Eye (tissue), 1 donor: ENCODE measurements at regions not wholly inside any gene's neighbourhood (a gene's known extent, or its start where the extent isn't known, plus 50 kb on each side); places are given as distances from the start of the nearest gene placed in this dataset.

Source experiments
- DNase-seq: peaks from one replicate; pipeline ENCODE4 v3.0.0-alpha.2; 2015

- DNase-seq: no peak
Measured at GRCh38 chr9:129250786-129251185, 72.7 kb upstream of the IER5L start.

GRCh38 chr9:129247285-129248153 is 69.5 kb upstream of the IER5L start:
- no peak for DNase-seq

GRCh38 chr9:129245276-129245675 is 67.2 kb upstream of the IER5L start:
- DNase-seq: no peak

DNA sequence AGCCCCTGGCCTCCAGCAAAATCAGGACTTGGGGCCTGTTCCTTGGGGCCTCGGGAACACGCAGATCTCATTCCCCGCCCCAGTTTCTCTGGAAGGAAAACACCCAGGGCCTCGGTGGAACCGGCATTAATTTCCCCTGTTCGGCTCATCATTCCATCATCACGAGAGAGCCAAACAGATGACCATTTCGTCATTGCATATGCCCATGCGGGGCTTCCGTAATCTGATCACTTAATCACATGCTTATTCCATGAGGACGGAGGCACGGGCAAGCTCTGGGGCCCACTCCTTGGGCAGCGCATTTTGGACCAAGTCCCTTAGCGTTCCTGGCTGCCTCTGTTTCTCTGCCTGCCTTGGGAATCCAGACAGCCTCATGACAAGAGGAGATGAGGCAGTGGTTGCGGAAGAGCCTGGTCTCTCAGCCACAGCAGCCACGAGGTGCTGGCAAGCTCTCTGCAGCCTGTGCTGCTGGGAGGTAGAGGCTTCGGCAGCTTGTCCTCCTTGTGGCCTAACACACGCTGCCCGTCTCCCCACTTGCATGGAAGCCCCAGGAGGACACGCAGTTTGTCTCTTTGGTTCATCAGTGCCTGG is 65.0 kb upstream of the IER5L start:
- DNase-seq: no peak

GRCh38 chr9:129242191-129242941 is 64.3 kb upstream of the IER5L start:
- no peak for DNase-seq

DNA sequence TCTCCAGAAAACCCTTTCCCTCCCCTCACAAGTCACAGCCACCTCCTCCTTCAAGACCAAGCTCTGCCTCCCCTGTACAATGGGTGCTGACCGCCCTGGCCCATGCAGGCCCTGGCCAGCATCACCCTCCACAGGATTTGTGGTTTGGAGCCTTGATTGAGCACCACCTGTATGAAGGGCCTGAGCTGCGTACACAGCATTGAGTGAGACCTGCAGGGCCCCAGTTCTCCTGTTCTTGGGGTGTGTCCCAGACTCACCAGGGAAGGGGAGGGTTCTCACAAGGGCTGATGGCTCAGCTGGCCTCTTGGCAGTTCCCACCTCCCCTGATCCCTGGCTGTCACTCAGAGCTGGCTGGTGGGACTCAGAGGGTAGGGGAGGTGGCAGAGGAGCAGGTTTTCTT is 63.7 kb upstream of the IER5L start:
- DNase-seq: no peak

DNA sequence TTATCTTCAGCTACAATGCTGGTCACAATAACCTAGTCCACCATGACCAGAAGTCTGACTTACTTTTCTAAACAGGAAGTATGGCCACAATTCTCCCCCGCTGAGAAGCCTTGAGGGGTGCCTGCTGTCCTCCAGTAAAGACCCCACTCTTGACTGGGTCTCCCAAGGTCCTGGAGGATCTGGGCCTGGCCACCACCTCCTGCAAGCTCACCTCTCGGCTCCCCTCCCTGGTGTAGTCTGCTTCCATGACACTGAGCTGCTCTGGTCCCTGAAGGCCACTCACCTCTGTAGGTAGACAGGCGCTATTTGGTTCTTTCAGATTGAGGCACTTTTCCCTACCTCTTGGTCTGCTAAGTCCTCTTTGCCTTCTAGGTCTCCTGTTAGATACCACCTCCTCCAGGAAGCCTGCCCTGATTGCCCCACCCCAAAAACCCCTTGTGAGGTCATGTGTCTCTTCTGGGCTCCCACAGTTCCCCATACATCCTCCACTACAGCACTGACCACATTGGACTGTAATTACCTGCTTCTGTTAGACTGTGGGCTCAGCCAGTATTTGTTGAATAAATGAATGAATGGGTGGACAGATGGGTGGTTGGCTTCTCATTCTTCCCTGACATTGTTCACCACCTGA is 62.6 kb upstream of the IER5L start:
- DNase-seq: no peak

DNA sequence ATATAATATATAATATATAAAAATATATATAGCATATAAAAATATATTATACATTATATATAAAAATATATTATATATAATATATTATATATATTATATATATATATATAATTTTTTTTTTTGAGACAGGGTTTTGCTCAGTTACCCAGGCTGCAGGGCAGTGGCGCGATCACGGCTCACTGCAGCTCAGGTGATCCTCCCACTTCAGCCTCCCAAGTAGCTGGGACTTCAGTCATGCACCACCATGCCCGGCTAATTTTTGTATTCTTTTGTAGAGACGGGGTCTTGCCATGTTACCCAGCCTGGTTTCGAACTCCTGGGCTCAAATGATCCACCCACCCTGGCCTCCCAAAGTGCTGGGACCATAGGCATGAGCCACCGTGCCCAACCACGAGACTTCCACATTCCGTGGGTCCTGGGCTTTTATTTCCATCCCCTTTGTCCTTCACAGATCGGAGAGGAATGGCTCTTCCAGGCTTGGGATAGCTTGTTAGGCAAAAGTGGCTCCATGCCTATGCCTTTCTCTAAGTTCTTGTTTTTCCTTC is 62.0 kb upstream of the IER5L start:
- no peak for DNase-seq

DNA sequence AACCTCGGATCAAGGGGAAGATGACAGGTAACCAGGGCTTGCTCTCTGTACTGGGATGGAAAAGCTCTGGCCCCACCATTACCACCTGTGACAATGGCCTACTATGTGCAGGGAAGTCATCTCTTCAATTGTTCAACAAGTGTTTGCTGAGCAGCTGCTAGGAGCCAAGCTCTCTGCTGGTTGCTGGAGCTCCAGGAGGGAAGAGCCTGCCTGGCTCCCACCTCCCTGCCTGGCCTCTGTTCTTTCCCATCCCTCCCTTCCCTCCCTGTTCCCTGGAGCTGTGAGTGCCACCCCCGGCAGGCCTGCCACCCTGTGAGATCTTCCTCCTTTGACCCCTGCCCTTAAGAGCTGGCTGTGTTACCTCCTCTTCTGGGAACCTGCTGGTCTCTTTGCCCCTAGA is 59.7 kb upstream of the IER5L start:
- DNase-seq: no peak

DNA sequence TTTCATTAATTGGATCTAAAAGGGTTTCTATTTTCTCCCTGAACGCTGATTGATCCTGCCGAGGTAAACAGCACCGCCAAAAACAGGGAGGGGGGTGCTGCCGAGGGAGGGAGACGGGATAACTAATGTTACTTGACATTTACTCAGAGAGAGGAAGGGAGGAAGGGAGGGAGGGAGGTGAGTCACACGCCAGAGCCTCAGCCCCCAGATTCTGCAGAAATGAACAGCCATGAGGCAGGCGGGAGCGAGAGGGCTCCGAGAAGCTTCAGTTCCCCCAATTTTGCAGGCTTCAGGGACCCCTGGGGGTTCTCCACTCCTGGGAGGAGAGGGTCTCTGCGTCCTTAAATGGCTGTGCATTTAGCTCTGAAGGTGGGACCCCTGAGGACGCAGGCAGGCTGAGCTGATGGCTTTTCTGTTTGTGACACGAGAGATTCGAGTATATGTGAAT is 59.1 kb upstream of the IER5L start:
- DNase-seq: no peak

GRCh38 chr9:129236441-129237145 is 58.5 kb upstream of the IER5L start:
- DNase-seq: no peak

DNA sequence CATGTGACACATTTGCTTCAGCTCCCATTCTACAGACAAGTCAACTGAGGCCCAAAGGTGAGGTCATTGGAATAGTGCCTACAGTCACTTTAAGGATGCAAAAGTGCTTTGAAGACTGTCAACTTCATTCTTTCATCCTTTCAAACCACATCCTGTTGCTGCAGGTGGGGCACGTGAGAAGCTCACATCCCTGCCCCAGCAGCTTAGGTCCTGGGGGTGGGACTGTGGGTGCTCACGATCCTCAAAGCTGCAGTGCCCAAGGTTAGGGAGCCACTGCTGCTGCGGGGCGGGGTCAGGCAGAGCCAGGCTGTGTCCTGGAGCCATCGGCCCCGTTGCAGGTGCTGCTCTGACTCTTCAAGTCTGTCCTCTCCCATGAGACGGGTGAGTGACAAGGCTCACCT is 57.9 kb upstream of the IER5L start:
- DNase-seq: no peak

DNA sequence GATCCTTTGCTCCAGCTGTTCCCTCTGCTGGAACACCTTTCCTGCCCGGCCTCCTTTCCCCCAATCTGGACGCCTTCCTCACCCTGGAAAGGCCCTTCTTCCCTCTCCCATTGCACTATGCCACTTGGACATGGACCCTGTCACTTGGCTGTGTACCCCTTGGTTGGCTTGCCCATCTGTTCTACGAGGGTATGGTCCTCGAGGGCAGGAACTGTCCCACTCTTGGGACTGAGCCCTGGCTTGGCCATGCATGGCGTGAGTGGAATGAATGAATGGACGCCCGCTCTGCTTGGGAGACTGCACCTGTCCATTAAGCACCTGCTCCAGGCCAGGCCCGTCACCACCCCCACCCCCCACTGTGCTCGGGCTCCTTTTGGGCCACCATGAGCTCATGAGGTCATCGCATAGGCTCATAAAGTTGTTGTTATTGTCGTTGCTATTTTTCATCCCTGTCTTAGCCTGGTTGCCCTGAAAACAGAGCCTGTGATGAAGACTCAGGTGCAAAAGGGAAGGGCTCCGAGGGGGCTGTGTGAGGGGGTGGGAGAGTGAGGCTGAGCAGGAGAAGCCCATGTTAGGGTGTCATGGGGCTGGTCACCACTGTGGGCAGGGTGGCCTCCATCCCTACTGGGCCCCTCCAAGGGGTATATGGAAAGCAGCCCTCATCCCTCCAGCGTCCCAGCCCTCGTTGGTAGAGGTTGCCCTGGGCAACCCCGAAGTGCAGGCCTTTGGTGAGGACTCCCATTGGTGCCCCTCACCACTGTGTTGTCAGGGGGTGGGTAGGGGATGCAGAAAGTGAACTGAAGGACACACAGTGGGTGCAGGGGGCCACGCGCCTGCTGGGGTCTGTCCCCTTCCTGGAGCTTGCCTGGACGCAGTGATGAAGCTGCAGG is 57.2 kb upstream of the IER5L start:
- no peak for DNase-seq

GRCh38 chr9:129234491-129234890 is 56.4 kb upstream of the IER5L start:
- DNase-seq: no peak

DNA sequence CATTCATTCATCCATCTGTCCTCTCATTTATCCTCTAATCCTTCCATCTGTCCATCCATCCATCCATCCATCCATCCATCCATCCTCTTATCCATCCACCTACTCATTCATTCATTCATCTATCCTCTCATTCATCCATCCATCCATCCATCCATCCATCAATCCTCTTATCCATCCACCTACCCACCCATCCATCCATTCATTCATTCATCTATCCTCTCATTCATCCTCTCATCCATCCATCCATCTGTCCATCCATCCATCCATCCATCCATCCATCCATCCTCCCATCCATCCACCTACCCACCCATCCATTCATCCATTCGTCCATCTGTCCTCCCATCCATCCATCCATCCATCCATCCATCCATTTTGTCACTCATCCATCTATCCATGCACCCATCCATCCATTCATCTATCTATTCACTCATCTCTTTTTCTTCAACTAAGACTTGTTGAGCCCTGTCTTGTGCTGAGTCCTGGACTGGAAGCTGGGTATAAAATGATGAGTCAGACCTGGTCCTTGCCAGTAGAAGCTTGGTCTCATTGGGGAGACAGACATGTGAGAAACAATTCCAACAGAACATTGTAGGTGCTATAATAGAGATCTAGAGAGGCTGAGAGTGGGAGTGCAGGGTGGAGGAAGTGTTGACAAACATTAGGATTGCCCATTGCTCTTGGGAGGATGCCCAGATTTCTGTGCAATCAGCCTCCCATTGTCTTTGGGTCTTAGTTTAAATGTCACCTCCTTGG is 55.0 kb upstream of the IER5L start:
- DNase-seq: no peak

GRCh38 chr9:129231759-129232158 is 53.7 kb upstream of the IER5L start:
- DNase-seq: no peak

GRCh38 chr9:129231022-129231739 is 53.1 kb upstream of the IER5L start:
- DNase-seq: no peak

DNA sequence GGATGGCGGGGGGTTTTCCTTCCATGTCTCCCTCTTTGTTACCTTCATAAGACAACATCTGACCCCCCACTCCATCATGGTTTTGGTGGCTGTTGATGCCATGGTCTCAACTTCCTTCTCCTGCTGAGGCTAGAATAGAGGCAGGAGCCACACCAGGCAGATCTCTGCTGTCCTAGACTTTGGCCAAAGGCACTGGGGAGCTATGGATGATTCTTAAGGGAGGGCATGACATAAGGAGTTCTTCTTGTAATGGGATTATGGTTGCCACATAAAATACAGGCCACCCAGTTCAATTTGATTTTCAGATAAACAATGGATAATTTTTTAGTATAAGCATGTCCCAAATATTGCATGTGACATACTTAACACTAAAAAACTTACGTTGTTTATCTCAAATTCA is 52.2 kb upstream of the IER5L start:
- DNase-seq: no peak
